Nephron (organoid): ENCODE measurements at regions not wholly inside any gene's neighbourhood (a gene's known extent, or its start where the extent isn't known, plus 50 kb on each side); places are given as distances from the start of the nearest gene placed in this dataset.

Source experiments
- H3K27ac Mint-ChIP-seq, 3 experiments: 2 replicates each; pipeline ENCODE4 v1.8.0; 2020; ENCODE audit warnings: mixed read lengths in 3 of 3, mild to moderate bottlenecking in 2 of 3, moderate library complexity in 1 of 3
- H3K27me3 Mint-ChIP-seq: 2 replicates; pipeline ENCODE4 v1.8.0; 2021; ENCODE audit warnings: low read depth, mild to moderate bottlenecking, moderate library complexity, mixed read lengths
- H3K36me3 Mint-ChIP-seq: 2 replicates; pipeline ENCODE4 v1.8.0; 2020; ENCODE audit warnings: low read depth, mixed read lengths
- H3K4me1 Mint-ChIP-seq: 2 replicates; pipeline ENCODE4 v1.8.0; 2020; ENCODE audit warnings: mixed read lengths
- H3K4me3 Mint-ChIP-seq, 3 experiments: 2 replicates each; pipeline ENCODE4 v1.8.0; 2020; ENCODE audit warnings: mild to moderate bottlenecking in 3 of 3, mixed read lengths in 3 of 3, moderate library complexity in 2 of 3
- H3K9me3 Mint-ChIP-seq: 2 replicates; pipeline ENCODE4 v1.8.0; 2020; ENCODE audit warnings: mixed read lengths
- TF ChIP-seq, protein P1 (sequence below), 3 experiments: fragments of 200-600 bp; sonication (generic); IDR thresholded peaks; one replicate each; pipeline ENCODE4 v1.5.0; 2021; ENCODE audit warnings: antibody characterized with exemption in 3 of 3; ENCODE audit not compliant: unreplicated experiment in 3 of 3

- H3K36me3 Mint-ChIP-seq: no peaks in the 10 kb centered on the region
- H3K4me1 Mint-ChIP-seq: no peaks in the 10 kb centered on the region
- TF ChIP-seq, protein P1, sequence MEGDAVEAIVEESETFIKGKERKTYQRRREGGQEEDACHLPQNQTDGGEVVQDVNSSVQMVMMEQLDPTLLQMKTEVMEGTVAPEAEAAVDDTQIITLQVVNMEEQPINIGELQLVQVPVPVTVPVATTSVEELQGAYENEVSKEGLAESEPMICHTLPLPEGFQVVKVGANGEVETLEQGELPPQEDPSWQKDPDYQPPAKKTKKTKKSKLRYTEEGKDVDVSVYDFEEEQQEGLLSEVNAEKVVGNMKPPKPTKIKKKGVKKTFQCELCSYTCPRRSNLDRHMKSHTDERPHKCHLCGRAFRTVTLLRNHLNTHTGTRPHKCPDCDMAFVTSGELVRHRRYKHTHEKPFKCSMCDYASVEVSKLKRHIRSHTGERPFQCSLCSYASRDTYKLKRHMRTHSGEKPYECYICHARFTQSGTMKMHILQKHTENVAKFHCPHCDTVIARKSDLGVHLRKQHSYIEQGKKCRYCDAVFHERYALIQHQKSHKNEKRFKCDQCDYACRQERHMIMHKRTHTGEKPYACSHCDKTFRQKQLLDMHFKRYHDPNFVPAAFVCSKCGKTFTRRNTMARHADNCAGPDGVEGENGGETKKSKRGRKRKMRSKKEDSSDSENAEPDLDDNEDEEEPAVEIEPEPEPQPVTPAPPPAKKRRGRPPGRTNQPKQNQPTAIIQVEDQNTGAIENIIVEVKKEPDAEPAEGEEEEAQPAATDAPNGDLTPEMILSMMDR (IDR thresholded peaks at IDR 0.05; ENCODE audit: unreplicated experiment in 3 of 3): no peak
- no peak overlapping the region for H3K4me3 Mint-ChIP-seq
- no peak overlapping the region for H3K27ac Mint-ChIP-seq
- H3K9me3 Mint-ChIP-seq: peaks cover 6% of the 10 kb centered on the region
- H3K27me3 Mint-ChIP-seq: peaks cover 8% of the 10 kb centered on the region
These were observed 103.7 kb downstream of the NPIPB5 start for GRCh38 chr16:22614271-22614947.

- Mint-ChIP-seq H3K4me3 (no peak overlapping the region), H3K4me1 (no peaks in the 10 kb centered on the region), H3K27ac (no peak overlapping the region), H3K36me3 (no peaks in the 10 kb centered on the region), H3K9me3 (peaks cover 6% of the 10 kb centered on the region), H3K27me3 (peaks cover 13% of the 10 kb centered on the region)
- TF ChIP-seq, protein P1 (IDR thresholded peaks at IDR 0.05; ENCODE audit: unreplicated experiment in 3 of 3): no peak
These were observed 108.2 kb downstream of the NPIPB5 start for GRCh38 chr16:22618842-22619241.

- Mint-ChIP-seq H3K4me3 (no peak overlapping the region), H3K9me3 (no peaks in the 10 kb centered on the region), H3K4me1 (no peaks in the 10 kb centered on the region), H3K36me3 (no peaks in the 10 kb centered on the region), H3K27me3 (peaks cover 13% of the 10 kb centered on the region), H3K27ac (no peak overlapping the region)
- TF ChIP-seq, protein P1 (IDR thresholded peaks at IDR 0.05; ENCODE audit: unreplicated experiment in 3 of 3): no peak
These were observed 111.0 kb downstream of the NPIPB5 start for GRCh38 chr16:22621586-22622155.

DNA sequence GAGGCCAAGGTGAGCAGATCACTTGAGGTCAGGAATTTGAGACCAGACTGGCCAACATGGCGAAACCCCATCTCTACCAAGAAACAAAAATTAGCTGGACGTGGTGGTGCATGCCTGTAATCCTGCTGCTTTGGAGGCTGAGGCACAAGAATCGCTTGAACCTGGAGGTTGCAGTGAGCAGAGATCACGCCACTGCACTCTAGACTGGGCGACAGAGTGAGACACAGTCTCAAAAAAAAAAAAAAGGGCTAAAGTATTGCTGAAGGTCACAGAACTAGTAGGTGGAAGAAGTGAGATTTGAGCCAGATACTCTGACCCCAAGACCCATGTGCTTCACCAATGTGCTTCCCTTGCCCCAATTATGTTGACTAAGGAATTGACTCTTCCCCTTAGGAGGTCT, 112.0 kb downstream of the NPIPB5 start:
- TF ChIP-seq, protein P1 (IDR thresholded peaks at IDR 0.05; ENCODE audit: unreplicated experiment in 3 of 3): no peak
- H3K9me3 Mint-ChIP-seq: no peaks in the 10 kb centered on the region
- H3K36me3 Mint-ChIP-seq: no peaks in the 10 kb centered on the region
- no peak overlapping the region for H3K4me3 Mint-ChIP-seq
- H3K27me3 Mint-ChIP-seq: peaks cover 11% of the 10 kb centered on the region
- no peak overlapping the region for H3K27ac Mint-ChIP-seq
- no peaks in the 10 kb centered on the region for H3K4me1 Mint-ChIP-seq

- no peaks in the 10 kb centered on the region for H3K36me3 Mint-ChIP-seq
- no peaks in the 10 kb centered on the region for H3K9me3 Mint-ChIP-seq
- TF ChIP-seq, protein P1 (IDR thresholded peaks at IDR 0.05; ENCODE audit: unreplicated experiment in 3 of 3): no peak
- H3K4me1 Mint-ChIP-seq: no peaks in the 10 kb centered on the region
- no peak overlapping the region for H3K4me3 Mint-ChIP-seq
- no peak overlapping the region for H3K27ac Mint-ChIP-seq
- H3K27me3 Mint-ChIP-seq: peaks cover 6% of the 10 kb centered on the region
These were observed 112.7 kb downstream of the NPIPB5 start for GRCh38 chr16:22623351-22623781.
